ENCODE measurements at regions not wholly inside any gene's neighbourhood (a gene's known extent, or its start where the extent isn't known, plus 50 kb on each side); places are given as distances from the start of the nearest gene placed in this dataset.

DNA sequence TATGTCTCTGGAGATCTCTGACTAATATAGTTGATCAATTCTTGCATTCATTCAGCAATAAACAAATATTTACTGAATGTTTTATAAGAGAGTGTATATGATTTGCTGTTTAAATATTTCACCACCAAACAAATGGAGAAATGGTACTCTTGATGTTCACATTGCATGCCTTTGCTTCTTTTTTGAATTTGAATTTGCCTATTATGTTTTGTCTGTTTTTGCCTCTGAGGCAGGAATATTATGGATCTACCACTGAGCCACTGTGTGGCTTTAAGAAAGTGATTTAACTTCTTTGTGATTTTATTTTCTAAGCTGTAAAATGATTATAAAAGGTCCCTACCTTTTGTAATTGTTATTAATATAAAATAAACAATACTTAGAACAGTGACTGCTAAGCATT lies 345.0 kb downstream of the DOK5 start:
- no peak overlapping the region for H3K27ac ChIP-seq

DNA sequence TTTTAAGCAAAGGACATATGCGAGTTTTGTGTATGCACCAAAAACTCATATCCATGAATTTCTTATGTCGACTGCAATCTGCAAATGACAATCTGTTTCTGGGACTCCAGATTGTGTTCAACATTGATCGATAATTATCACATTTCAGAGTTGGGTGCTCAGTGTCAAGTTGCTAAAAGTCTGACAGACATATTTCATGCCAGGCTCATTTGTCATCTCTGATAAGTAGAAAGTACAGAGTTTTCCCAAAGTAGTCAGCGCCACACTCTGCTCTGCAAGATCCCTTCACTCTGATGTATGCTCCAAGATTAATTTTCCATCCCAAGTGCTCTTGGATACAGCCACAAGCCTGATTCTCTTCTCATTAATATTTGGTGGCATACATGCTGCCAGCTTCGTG lies 331.1 kb downstream of the DOK5 start:
- no peak for DNase-seq
- Histone ChIP-seq H3K4me3 (no peak overlapping the region), H3K4me1 (ENCODE audit: insufficient read depth) (no peaks in the 10 kb centered on the region), H3K36me3 (no peaks in the 10 kb centered on the region), H3K9me3 (no peaks in the 10 kb centered on the region), H3K27ac (no peak overlapping the region), H3K27me3 (no peaks in the 10 kb centered on the region)
- 77 to 84% (median 81%) methylated on average over 5 of the region's 5 CpGs for WGBS, 3 donors
- intact Hi-C loops (cut with DNase I) = no loop called here
- TF ChIP-seq, protein P1, sequence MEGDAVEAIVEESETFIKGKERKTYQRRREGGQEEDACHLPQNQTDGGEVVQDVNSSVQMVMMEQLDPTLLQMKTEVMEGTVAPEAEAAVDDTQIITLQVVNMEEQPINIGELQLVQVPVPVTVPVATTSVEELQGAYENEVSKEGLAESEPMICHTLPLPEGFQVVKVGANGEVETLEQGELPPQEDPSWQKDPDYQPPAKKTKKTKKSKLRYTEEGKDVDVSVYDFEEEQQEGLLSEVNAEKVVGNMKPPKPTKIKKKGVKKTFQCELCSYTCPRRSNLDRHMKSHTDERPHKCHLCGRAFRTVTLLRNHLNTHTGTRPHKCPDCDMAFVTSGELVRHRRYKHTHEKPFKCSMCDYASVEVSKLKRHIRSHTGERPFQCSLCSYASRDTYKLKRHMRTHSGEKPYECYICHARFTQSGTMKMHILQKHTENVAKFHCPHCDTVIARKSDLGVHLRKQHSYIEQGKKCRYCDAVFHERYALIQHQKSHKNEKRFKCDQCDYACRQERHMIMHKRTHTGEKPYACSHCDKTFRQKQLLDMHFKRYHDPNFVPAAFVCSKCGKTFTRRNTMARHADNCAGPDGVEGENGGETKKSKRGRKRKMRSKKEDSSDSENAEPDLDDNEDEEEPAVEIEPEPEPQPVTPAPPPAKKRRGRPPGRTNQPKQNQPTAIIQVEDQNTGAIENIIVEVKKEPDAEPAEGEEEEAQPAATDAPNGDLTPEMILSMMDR (IDR thresholded peaks at IDR 0.05) = no peak
- TF ChIP-seq EP300 (IDR thresholded peaks at IDR 0.05) (no peak), POLR2A (IDR thresholded peaks at IDR 0.05) (no peak)

More for the DNA sequence above, 345.0 kb downstream of the DOK5 start:
- Histone ChIP-seq H3K4me3 (no peak overlapping the region), H3K27me3 (no peaks in the 10 kb centered on the region), H3K9me3 (no peaks in the 10 kb centered on the region), H3K36me3 (no peaks in the 10 kb centered on the region), H3K4me1 (ENCODE audit: insufficient read depth) (no peaks in the 10 kb centered on the region)
- TF ChIP-seq EP300 (IDR thresholded peaks at IDR 0.05) = no peak
- TF ChIP-seq, protein P1 (IDR thresholded peaks at IDR 0.05) = no peak
- no peak for TF ChIP-seq POLR2A (IDR thresholded peaks at IDR 0.05)
- DNase-seq = no peak
- intact Hi-C loops (cut with DNase I) = no loop called here

DNA sequence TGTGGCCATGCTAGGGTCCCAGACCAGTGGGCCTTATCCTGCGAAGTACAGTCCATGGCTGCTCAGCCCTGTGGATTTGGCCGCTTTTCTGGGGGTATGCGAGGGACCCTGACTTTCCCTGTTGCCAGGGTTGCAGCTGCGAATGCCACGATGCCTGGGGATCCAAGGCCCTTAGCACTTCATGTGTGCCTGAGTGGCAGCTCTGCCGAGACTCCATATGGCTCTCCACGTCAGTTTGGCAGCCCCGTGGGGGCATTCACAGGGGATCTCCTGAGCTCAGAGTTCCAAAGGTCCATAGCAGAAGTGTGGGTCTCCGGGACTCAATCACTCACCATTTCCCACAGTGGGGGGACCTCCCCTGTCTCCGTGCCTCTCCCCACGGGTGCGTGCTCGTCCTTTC lies 319.5 kb downstream of the DOK5 start:
- TF ChIP-seq POLR2A (IDR thresholded peaks at IDR 0.05) (no peak), EP300 (IDR thresholded peaks at IDR 0.05) (no peak)
- TF ChIP-seq, protein P1 (IDR thresholded peaks at IDR 0.05) = no peak

DNA sequence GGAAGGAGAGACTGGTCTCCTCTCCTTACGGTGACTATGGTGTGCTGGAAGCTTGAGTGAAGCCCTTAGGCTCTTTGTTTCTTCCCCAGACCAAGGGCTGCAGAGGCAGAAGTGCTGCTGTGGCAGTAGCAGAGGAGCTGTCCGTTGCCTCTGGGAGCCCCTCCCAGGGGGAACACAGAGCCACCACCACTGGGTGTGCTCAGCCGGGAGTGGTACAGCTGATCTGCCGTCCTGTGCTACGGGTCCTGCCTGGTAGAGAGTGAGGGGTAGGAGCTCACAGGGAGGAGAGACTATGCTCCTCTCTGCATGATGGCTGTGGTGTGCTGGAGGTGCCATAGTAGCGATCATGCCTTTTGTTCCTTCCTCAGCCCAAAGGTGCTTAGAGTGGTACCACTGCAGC lies 318.7 kb downstream of the DOK5 start:
- H3K4me1 ChIP-seq (ENCODE audit: insufficient read depth) = no peaks in the 10 kb centered on the region
- intact Hi-C loops (cut with DNase I) = no loop called here
- no peak overlapping the region for H3K4me3 ChIP-seq
- no peak overlapping the region for H3K27ac ChIP-seq
- WGBS, 3 donors = 72 to 82% (median 77%) methylated on average over 6 of the region's 6 CpGs
- no peaks in the 10 kb centered on the region for H3K27me3 ChIP-seq
- no peaks in the 10 kb centered on the region for H3K36me3 ChIP-seq
- no peak for DNase-seq
- TF ChIP-seq, protein P1 (IDR thresholded peaks at IDR 0.05) = no peak
- TF ChIP-seq POLR2A (IDR thresholded peaks at IDR 0.05) = no peak
- no peak for TF ChIP-seq EP300 (IDR thresholded peaks at IDR 0.05)
- H3K9me3 ChIP-seq = no peaks in the 10 kb centered on the region

More for the DNA sequence above, 319.5 kb downstream of the DOK5 start:
- intact Hi-C loops (cut with DNase I) = no loop called here
- Histone ChIP-seq H3K27me3 (no peaks in the 10 kb centered on the region), H3K36me3 (no peaks in the 10 kb centered on the region), H3K4me1 (ENCODE audit: insufficient read depth) (no peaks in the 10 kb centered on the region), H3K4me3 (no peak overlapping the region), H3K9me3 (no peaks in the 10 kb centered on the region), H3K27ac (no peak overlapping the region)
- DNase-seq = no peak
- 83 to 92% (median 85%) methylated on average over 13 of the region's 13 CpGs for WGBS, 3 donors
